Left ventricle myocardium inferior (tissue), 1 donor: ENCODE measurements at regions not wholly inside any gene's neighbourhood (a gene's known extent, or its start where the extent isn't known, plus 50 kb on each side); places are given as distances from the start of the nearest gene placed in this dataset.

ENCODE experiments used
- DNase-seq: peaks from one replicate; pipeline ENCODE4 v3.0.0-alpha.2; 2020
- H3K27ac ChIP-seq: fragments of 200-600 bp; replicated peaks from 2 replicates; pipeline ENCODE4 v1.8.0; 2021
- H3K27me3 ChIP-seq: fragments of 200-600 bp; 2 replicates; pipeline ENCODE4 v1.8.0; 2021; ENCODE audit warnings: low read depth
- H3K36me3 ChIP-seq: fragments of 200-600 bp; 2 replicates; pipeline ENCODE4 v1.8.0; 2021
- H3K4me1 ChIP-seq: fragments of 200-600 bp; 2 replicates; pipeline ENCODE4 v1.8.0; 2021
- H3K4me3 ChIP-seq: fragments of 200-600 bp; 2 replicates; pipeline ENCODE4 v1.8.0; 2021; ENCODE audit warnings: mild to moderate bottlenecking, moderate library complexity
- H3K9me3 ChIP-seq: fragments of 200-600 bp; replicated peaks from 2 replicates; pipeline ENCODE4 v1.8.0; 2021
- CTCF ChIP-seq: fragments of 200-600 bp; IDR thresholded peaks from 2 replicates; pipeline ENCODE4 v1.8.0; 2021; ENCODE audit warnings: antibody characterized with exemption, mild to moderate bottlenecking, borderline replicate concordance
- intact Hi-C: fragments of 100-400 bp; cut with micrococcal nuclease; formaldehyde crosslinking; loops from one replicate; pipeline ENCODE4 v1.11.0; 2022
- donor health status: DM: no; HTN: yes; CAD: no; lungs with severe emphysema.

GRCh38 chr12:77767335-77767734 is 63.4 kb upstream of the NAV3 start:
- H3K4me1 ChIP-seq: peaks cover 14% of the 10 kb centered on the region
- peaks cover 11% of the 10 kb centered on the region for H3K9me3 ChIP-seq
- intact Hi-C loops: no loop called here
- DNase-seq: no peak
- no peak overlapping the region for H3K4me3 ChIP-seq
- TF ChIP-seq CTCF: no peak
- no peak overlapping the region for H3K27ac ChIP-seq
- no peaks in the 10 kb centered on the region for H3K27me3 ChIP-seq
- no peaks in the 10 kb centered on the region for H3K36me3 ChIP-seq

GRCh38 chr12:77766224-77766623 is 64.5 kb upstream of the NAV3 start:
- no peak for DNase-seq
- Histone ChIP-seq H3K27ac (no peak overlapping the region), H3K9me3 (peaks cover 11% of the 10 kb centered on the region), H3K36me3 (no peaks in the 10 kb centered on the region), H3K27me3 (no peaks in the 10 kb centered on the region), H3K4me1 (peaks cover 14% of the 10 kb centered on the region), H3K4me3 (no peak overlapping the region)
- intact Hi-C loops: no loop called here
- no peak for TF ChIP-seq CTCF

GRCh38 chr12:77761286-77761685 is 69.4 kb upstream of the NAV3 start:
- no peak overlapping the region for H3K27ac ChIP-seq
- no peak for TF ChIP-seq CTCF
- H3K27me3 ChIP-seq: no peaks in the 10 kb centered on the region
- H3K4me1 ChIP-seq: peaks cover 8% of the 10 kb centered on the region
- no peak for DNase-seq
- H3K9me3 ChIP-seq: no peaks in the 10 kb centered on the region
- H3K36me3 ChIP-seq: no peaks in the 10 kb centered on the region
- H3K4me3 ChIP-seq: no peak overlapping the region
- intact Hi-C loops: no loop called here

- Histone ChIP-seq H3K36me3 (no peaks in the 10 kb centered on the region), H3K9me3 (no peaks in the 10 kb centered on the region), H3K27ac (no peak overlapping the region), H3K4me1 (peaks cover under 1% of the 10 kb centered on the region), H3K4me3 (no peak overlapping the region), H3K27me3 (no peaks in the 10 kb centered on the region)
- intact Hi-C loops: no loop called here
- no peak for TF ChIP-seq CTCF
- no peak for DNase-seq
Observed at GRCh38 chr12:77760271-77761025, 70.2 kb upstream of the NAV3 start.

GRCh38 chr12:77754086-77754485 is 76.6 kb upstream of the NAV3 start:
- H3K4me3 ChIP-seq: no peak overlapping the region
- H3K36me3 ChIP-seq: no peaks in the 10 kb centered on the region
- H3K9me3 ChIP-seq: no peaks in the 10 kb centered on the region
- no peaks in the 10 kb centered on the region for H3K27me3 ChIP-seq
- no peak for DNase-seq
- H3K27ac ChIP-seq: no peak overlapping the region
- TF ChIP-seq CTCF: no peak
- intact Hi-C loops: no loop called here
- H3K4me1 ChIP-seq: no peaks in the 10 kb centered on the region

- no peak overlapping the region for H3K4me3 ChIP-seq
- H3K9me3 ChIP-seq: no peaks in the 10 kb centered on the region
- no peaks in the 10 kb centered on the region for H3K4me1 ChIP-seq
- no peaks in the 10 kb centered on the region for H3K36me3 ChIP-seq
- H3K27ac ChIP-seq: no peak overlapping the region
- no peak for DNase-seq
- no peak for TF ChIP-seq CTCF
- intact Hi-C loops: no loop called here
- H3K27me3 ChIP-seq: no peaks in the 10 kb centered on the region
Observed at GRCh38 chr12:77751939-77752338, 78.8 kb upstream of the NAV3 start.
